Mesendoderm (in vitro differentiated cells): ENCODE measurements at regions not wholly inside any gene's neighbourhood (a gene's known extent, or its start where the extent isn't known, plus 50 kb on each side); places are given as distances from the start of the nearest gene placed in this dataset.

Experiments
- DNase-seq: peaks from one replicate; pipeline ENCODE4 v3.0.0; 2013
- H2AK5ac ChIP-seq: 2 replicates; pipeline ENCODE4 v1.6.1; 2013; ENCODE audit warnings: low read length, inconsistent platforms
- H2BK120ac ChIP-seq: 2 replicates; pipeline ENCODE4 v1.6.1; 2013; ENCODE audit warnings: low read depth, mild to moderate bottlenecking, low read length, moderate library complexity, mixed read lengths
- H2BK15ac ChIP-seq: replicated peaks from 2 replicates; pipeline ENCODE4 v1.6.1; 2013; ENCODE audit warnings: low read depth, mild to moderate bottlenecking, moderate library complexity
- H2BK5ac ChIP-seq: 2 replicates; pipeline ENCODE4 v1.6.1; 2013; ENCODE audit warnings: low read length, inconsistent platforms
- H3K18ac ChIP-seq: 2 replicates; pipeline ENCODE4 v1.6.1; 2013; ENCODE audit warnings: mild to moderate bottlenecking, low read length, mixed read lengths
- H3K23ac ChIP-seq: one replicate; pipeline ENCODE4 v1.6.1; 2013; ENCODE audit warnings: low read length
- H3K27ac ChIP-seq: 2 replicates; pipeline ENCODE4 v1.5.1; 2013; ENCODE audit warnings: low read depth, mild to moderate bottlenecking, inconsistent platforms, low read length, moderate library complexity
- H3K27me3 ChIP-seq: 2 replicates; pipeline ENCODE4 v1.6.1; 2013; ENCODE audit warnings: low read length, control low read depth, mild to moderate bottlenecking, inconsistent platforms; ENCODE audit not compliant: insufficient read depth, poor library complexity
- H3K36me3 ChIP-seq: 2 replicates; pipeline ENCODE4 v1.6.1; 2013; ENCODE audit warnings: low read length, inconsistent platforms; ENCODE audit not compliant: control insufficient read depth, insufficient read depth
- H3K4ac ChIP-seq: one replicate; pipeline ENCODE4 v1.6.1; 2013; ENCODE audit warnings: low read depth, mild to moderate bottlenecking, low read length, moderate library complexity
- H3K4me1 ChIP-seq: 2 replicates; pipeline ENCODE4 v1.6.1; 2013; ENCODE audit warnings: low read depth, low read length, inconsistent platforms; ENCODE audit not compliant: control insufficient read depth
- H3K4me2 ChIP-seq: 2 replicates; pipeline ENCODE4 v1.6.1; 2013; ENCODE audit warnings: low read length
- H3K4me3 ChIP-seq: 2 replicates; pipeline ENCODE4 v1.5.1; 2013; ENCODE audit warnings: mild to moderate bottlenecking, low read length
- H3K56ac ChIP-seq: one replicate; pipeline ENCODE4 v1.6.1; 2013; ENCODE audit warnings: low read length
- H3K79me1 ChIP-seq: 2 replicates; pipeline ENCODE4 v1.6.1; 2013; ENCODE audit warnings: low read length, inconsistent platforms
- H3K79me2 ChIP-seq: 2 replicates; pipeline ENCODE4 v1.6.1; 2013; ENCODE audit warnings: mild to moderate bottlenecking, low read length; ENCODE audit not compliant: control insufficient read depth, insufficient read depth
- H3K9ac ChIP-seq: 2 replicates; pipeline ENCODE4 v1.6.1; 2013; ENCODE audit warnings: low read length, inconsistent platforms
- H4K5ac ChIP-seq: one replicate; pipeline ENCODE4 v1.6.1; 2013; ENCODE audit warnings: low read length
- H4K8ac ChIP-seq: one replicate; pipeline ENCODE4 v1.6.1; 2013; ENCODE audit warnings: low read depth, mild to moderate bottlenecking, control low read depth, low read length, moderate library complexity
- WGBS: extraction: QIAGEN DNeasy Blood & Tissue Kit; methylation state at CpG from one replicate; pipeline ENCODE4 v1.1.7; 2013; ENCODE audit warnings: low lambda C conversion rate, missing lambda C conversion rate; ENCODE audit not compliant: insufficient coverage; ENCODE audit errors: extremely low coverage; 5-methylcytosine and 5-hydroxymethylcytosine counted together

DNA sequence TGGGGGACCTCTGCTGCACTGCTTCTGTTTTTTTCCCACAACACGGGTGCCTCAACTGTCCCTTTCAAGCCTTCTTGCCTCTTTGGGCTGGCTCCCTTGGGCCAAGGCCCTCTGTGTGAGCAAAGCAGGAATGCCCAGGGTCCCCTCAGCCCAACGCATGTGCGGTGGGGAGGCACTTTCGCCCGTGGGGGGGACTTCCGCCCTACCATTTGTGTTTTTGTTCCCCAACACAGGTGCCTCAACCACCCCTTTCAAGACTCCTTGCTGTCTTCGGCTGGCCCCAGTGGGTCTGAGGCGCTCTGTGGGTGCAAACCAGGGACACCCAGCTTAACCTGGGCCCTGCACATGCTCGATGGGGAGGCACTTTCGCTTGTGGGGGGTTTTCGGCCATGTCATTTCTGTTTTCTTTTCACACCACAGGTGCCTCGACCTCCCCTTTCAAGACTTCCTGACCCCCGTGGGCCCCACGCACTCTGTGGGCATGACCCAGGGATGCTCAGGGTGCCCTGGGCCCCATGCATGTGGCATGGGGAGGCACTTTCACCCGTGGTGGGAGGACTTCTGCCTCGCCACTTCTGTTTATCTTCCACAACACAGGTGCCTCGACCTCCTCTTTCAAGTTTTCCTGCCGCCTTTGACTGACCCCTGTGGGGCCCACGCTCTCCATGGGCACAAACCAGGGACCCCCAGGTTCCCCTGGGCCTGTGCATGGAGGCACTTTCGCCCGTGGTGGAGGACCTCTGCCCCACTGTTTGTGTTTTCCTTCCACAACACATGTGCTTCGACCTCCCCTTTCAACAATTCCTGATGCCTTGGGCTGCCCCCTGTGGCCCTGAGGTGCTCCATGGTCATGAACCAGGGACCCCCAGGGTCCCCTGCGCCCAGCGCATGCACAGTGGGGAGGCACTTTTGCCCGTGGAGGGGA lies 365.7 kb downstream of the ALG10 start:
- no peaks in the 10 kb centered on the region for H3K79me2 ChIP-seq
- no peaks in the 10 kb centered on the region for H3K27me3 ChIP-seq
- H3K4me1 ChIP-seq, result no peaks in the 10 kb centered on the region
- H3K56ac ChIP-seq, result no peak overlapping the region
- H3K27ac ChIP-seq, result no peak overlapping the region
- no peak overlapping the region for H3K4me3 ChIP-seq
- no peak overlapping the region for H2BK5ac ChIP-seq
- no peak overlapping the region for H2BK15ac ChIP-seq
- no CpG with 5 or more reads among the region's 25 CpGs for WGBS
- no peak overlapping the region for H4K8ac ChIP-seq
- H3K4ac ChIP-seq, result no peak overlapping the region
- H3K79me1 ChIP-seq, result no peaks in the 10 kb centered on the region
- no peak overlapping the region for H2BK120ac ChIP-seq
- no peak overlapping the region for H2AK5ac ChIP-seq
- no peak overlapping the region for H3K23ac ChIP-seq
- H3K18ac ChIP-seq, result no peak overlapping the region
- no peak overlapping the region for H3K9ac ChIP-seq
- no peak overlapping the region for H3K4me2 ChIP-seq
- no peak overlapping the region for H4K5ac ChIP-seq
- H3K36me3 ChIP-seq, result no peaks in the 10 kb centered on the region
- no peak for DNase-seq

- Histone ChIP-seq H3K9ac (no peak overlapping the region), H3K4me2 (no peak overlapping the region), H3K23ac (no peak overlapping the region), H2BK120ac (no peak overlapping the region), H3K36me3 (no peaks in the 10 kb centered on the region), H3K4ac (no peak overlapping the region), H3K56ac (no peak overlapping the region), H3K18ac (no peak overlapping the region), H3K4me1 (no peaks in the 10 kb centered on the region), H3K27ac (no peak overlapping the region), H4K5ac (no peak overlapping the region), H2BK5ac (no peak overlapping the region), H4K8ac (no peak overlapping the region), H3K79me1 (no peaks in the 10 kb centered on the region), H3K79me2 (no peaks in the 10 kb centered on the region), H3K4me3 (no peak overlapping the region), H2BK15ac (no peak overlapping the region), H3K27me3 (no peaks in the 10 kb centered on the region), H2AK5ac (no peak overlapping the region)
- no CpG with 5 or more reads among the region's 14 CpGs for WGBS
- no peak for DNase-seq
Observed at GRCh38 chr12:34388636-34389377, 366.5 kb downstream of the ALG10 start.

- no peak for DNase-seq
- H2BK15ac ChIP-seq, result no peak overlapping the region
- no peaks in the 10 kb centered on the region for H3K4me1 ChIP-seq
- H3K4me3 ChIP-seq, result no peak overlapping the region
- H3K27me3 ChIP-seq, result no peaks in the 10 kb centered on the region
- WGBS, result no CpG with 5 or more reads among the region's 26 CpGs
- H3K36me3 ChIP-seq, result no peaks in the 10 kb centered on the region
- H3K79me1 ChIP-seq, result no peaks in the 10 kb centered on the region
- no peak overlapping the region for H3K4ac ChIP-seq
- no peak overlapping the region for H3K9ac ChIP-seq
- H3K23ac ChIP-seq, result no peak overlapping the region
- H3K18ac ChIP-seq, result no peak overlapping the region
- no peaks in the 10 kb centered on the region for H3K79me2 ChIP-seq
- no peak overlapping the region for H3K56ac ChIP-seq
- no peak overlapping the region for H3K27ac ChIP-seq
- no peak overlapping the region for H2BK5ac ChIP-seq
- no peak overlapping the region for H3K4me2 ChIP-seq
- no peak overlapping the region for H4K8ac ChIP-seq
- no peak overlapping the region for H2BK120ac ChIP-seq
- H4K5ac ChIP-seq, result no peak overlapping the region
- no peak overlapping the region for H2AK5ac ChIP-seq
Observed at GRCh38 chr12:34389378-34390170, 367.3 kb downstream of the ALG10 start.

DNA sequence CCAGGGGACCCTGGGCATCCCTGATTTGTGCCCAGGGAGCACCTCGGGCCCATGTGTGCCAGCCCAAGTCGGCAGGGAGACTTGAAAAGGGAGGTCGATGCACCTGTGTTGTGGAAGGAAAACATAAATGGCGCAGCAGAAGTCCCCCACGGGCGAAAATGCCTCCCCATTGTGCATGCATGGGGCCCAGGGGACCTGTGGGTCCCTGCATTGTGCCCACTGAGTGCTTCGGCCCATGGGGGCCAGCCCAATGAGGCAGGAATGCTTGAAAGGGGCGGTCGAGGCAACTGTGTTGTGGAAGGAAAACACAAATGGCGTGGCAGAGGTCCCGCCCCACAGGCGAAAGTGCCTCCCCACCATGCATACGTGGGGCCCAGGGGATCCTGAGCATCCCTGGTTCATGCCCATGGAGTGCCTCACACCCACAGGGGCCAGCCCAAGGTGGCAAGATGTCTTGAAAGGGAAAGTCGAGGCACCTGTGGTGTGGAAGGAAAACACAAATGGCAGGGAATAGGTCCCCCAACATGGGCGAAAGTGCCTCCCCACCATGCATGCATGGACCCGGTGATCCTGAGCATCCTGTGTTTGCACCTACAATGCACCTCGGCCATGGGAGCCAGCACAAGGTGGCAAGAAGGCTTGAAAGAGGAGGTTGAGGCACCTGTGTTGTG lies 368.0 kb downstream of the ALG10 start:
- Histone ChIP-seq H4K8ac (no peak overlapping the region), H2AK5ac (no peak overlapping the region), H3K4me3 (no peak overlapping the region), H3K23ac (no peak overlapping the region), H3K18ac (no peak overlapping the region), H3K27ac (no peak overlapping the region), H2BK120ac (no peak overlapping the region), H2BK5ac (no peak overlapping the region), H3K79me2 (no peaks in the 10 kb centered on the region), H2BK15ac (no peak overlapping the region), H3K9ac (no peak overlapping the region), H3K4me1 (no peaks in the 10 kb centered on the region), H3K56ac (no peak overlapping the region), H3K4ac (no peak overlapping the region), H3K4me2 (no peak overlapping the region), H3K27me3 (no peaks in the 10 kb centered on the region), H3K79me1 (no peaks in the 10 kb centered on the region), H4K5ac (no peak overlapping the region), H3K36me3 (no peaks in the 10 kb centered on the region)
- no CpG with 5 or more reads among the region's 17 CpGs for WGBS
- DNase-seq, result no peak

- Histone ChIP-seq H3K79me1 (no peaks in the 10 kb centered on the region), H3K4me2 (no peak overlapping the region), H3K27me3 (no peaks in the 10 kb centered on the region), H4K8ac (no peak overlapping the region), H3K79me2 (no peaks in the 10 kb centered on the region), H3K4ac (no peak overlapping the region), H3K4me3 (no peak overlapping the region), H3K23ac (no peak overlapping the region), H3K36me3 (no peaks in the 10 kb centered on the region), H2BK15ac (no peak overlapping the region), H3K27ac (no peak overlapping the region), H3K9ac (no peak overlapping the region), H2BK5ac (no peak overlapping the region), H3K18ac (no peak overlapping the region), H3K56ac (no peak overlapping the region), H3K4me1 (no peaks in the 10 kb centered on the region), H2BK120ac (no peak overlapping the region), H2AK5ac (no peak overlapping the region), H4K5ac (no peak overlapping the region)
- DNase-seq, result no peak
- no CpG with 5 or more reads among the region's 24 CpGs for WGBS
Observed at GRCh38 chr12:34390846-34391700, 368.8 kb downstream of the ALG10 start.
